Stomach (tissue), 8 donors: ENCODE measurements at regions not wholly inside any gene's neighbourhood (a gene's known extent, or its start where the extent isn't known, plus 50 kb on each side); places are given as distances from the start of the nearest gene placed in this dataset.

Source experiments
- DNase-seq, 2 donors: peaks; one replicate each; pipeline versions ENCODE4 v3.0.0 to v3.0.0-alpha.2; 2013 to 2019
- H3K27ac ChIP-seq, 5 donors: fragments of 200-600 bp in 4 of 5; sonication (generic) in 4 of 5; one replicate each; pipeline ENCODE4 v1.5.1; 2013 to 2019; ENCODE audit warnings: mild to moderate bottlenecking in 1 of 5, moderate library complexity in 1 of 5
- H3K27me3 ChIP-seq, 3 donors: fragments of 200-600 bp; sonication (generic); one replicate each; pipeline ENCODE4 v1.5.1; 2017 to 2019; ENCODE audit warnings: mixed run types in 1 of 3
- H3K36me3 ChIP-seq, 4 donors: fragments of 200-600 bp; sonication (generic); 1 replicate in 3 of 4; 2 replicates in 1 of 4; pipeline ENCODE4 v1.5.1; 2016 to 2019
- H3K4me1 ChIP-seq, 4 donors: fragments of 200-600 bp; sonication (generic); one replicate each; pipeline ENCODE4 v1.5.1; 2016 to 2019
- H3K4me3 ChIP-seq, 4 donors: fragments of 200-600 bp; sonication (generic) in 3 of 4; one replicate each; pipeline ENCODE4 v1.5.1; 2016 to 2019; ENCODE audit warnings: mild to moderate bottlenecking in 1 of 4
- H3K9me3 ChIP-seq, 4 donors: fragments of 200-600 bp; sonication (generic); one replicate each; pipeline ENCODE4 v1.5.1; 2016 to 2019
- CTCF ChIP-seq, 7 experiments: fragments of 450-650 bp in 4 of 7; fragments of 200-600 bp in 3 of 7; sonication (generic) in 3 of 7; IDR thresholded peaks; one replicate each; pipeline ENCODE4 v1.5.1; 2016 to 2019; ENCODE audit warnings: antibody characterized with exemption in 7 of 7, control low read depth in 2 of 7, mild to moderate bottlenecking in 1 of 7
- EP300 ChIP-seq: sonication (generic); formaldehyde crosslinking; IDR thresholded peaks from one replicate; pipeline ENCODE4 v1.6.1; 2017; ENCODE audit warnings: antibody characterized with exemption
- POLR2A ChIP-seq, 4 donors: fragments of 450-650 bp; IDR thresholded peaks; one replicate each; pipeline ENCODE4 v1.6.1; 2016; ENCODE audit warnings: antibody characterized with exemption in 4 of 4, control low read depth in 2 of 4, mild to moderate bottlenecking in 1 of 4, moderate library complexity in 1 of 4
- POLR2AphosphoS5 ChIP-seq, 3 donors: sonication (generic); formaldehyde crosslinking; IDR thresholded peaks; one replicate each; pipeline ENCODE4 v1.6.1; 2016; ENCODE audit warnings: antibody characterized with exemption in 3 of 3
- WGBS, 5 donors: extraction: QIAGEN DNeasy Blood & Tissue Kit in 3 of 5; methylation state at CpG; one replicate each; pipeline versions ENCODE4 v1.1.5 to v1.1.7; 2013 to 2018; 5-methylcytosine and 5-hydroxymethylcytosine counted together
- intact Hi-C: fragments of 100-400 bp; cut with DNase I; formaldehyde crosslinking; loops from one replicate; pipeline ENCODE4 v1.15.1; 2023; ENCODE audit warnings: low total_unique reads
- donor health status: healthy with polysubstance abuse.
- donor health status: Bipolar disorder and iron deficiency.
- donor health status: healthy.

- intact Hi-C loops = no loop called here
- no peaks in the 10 kb centered on the region for H3K27me3 ChIP-seq
- H3K36me3 ChIP-seq = no peaks in the 10 kb centered on the region
- peaks cover 0 to under 1% (median 0%) of the 10 kb centered on the region in 4 donors for H3K4me1 ChIP-seq
- no peak for DNase-seq
- TF ChIP-seq POLR2A (IDR thresholded peaks at IDR 0.05) = no peak
- H3K4me3 ChIP-seq = no peak overlapping the region
- 56 to 81% (median 75%) methylated on average over 1 of the region's 1 CpG for WGBS, 5 donors
- no peaks in the 10 kb centered on the region for H3K9me3 ChIP-seq
- H3K27ac ChIP-seq = no peak overlapping the region
These were observed 930.1 kb upstream of the NR2F2 start for GRCh38 chr15:95400428-95400827.

- H3K9me3 ChIP-seq = no peaks in the 10 kb centered on the region
These were observed 928.9 kb upstream of the NR2F2 start for GRCh38 chr15:95401587-95401986.

GRCh38 chr15:95405447-95405846 lies 925.1 kb upstream of the NR2F2 start:
- H3K4me1 ChIP-seq = peaks cover 0 to 15% (median 0%) of the 10 kb centered on the region in 4 donors
- H3K4me3 ChIP-seq = no peak overlapping the region
- H3K27me3 ChIP-seq = no peaks in the 10 kb centered on the region
- H3K36me3 ChIP-seq = no peaks in the 10 kb centered on the region
- intact Hi-C loops = no loop called here
- WGBS, 5 donors = 72 to 89% (median 88%) methylated on average over 3 of the region's 3 CpGs
- no peaks in the 10 kb centered on the region for H3K9me3 ChIP-seq
- no peak for DNase-seq
- TF ChIP-seq EP300 (no peak), CTCF (IDR thresholded peaks at IDR 0.05) (no peak), POLR2AphosphoS5 (IDR thresholded peaks at IDR 0.05) (no peak), POLR2A (IDR thresholded peaks at IDR 0.05) (no peak)
- H3K27ac ChIP-seq = no peak overlapping the region

More at GRCh38 chr15:95401587-95401986, 928.9 kb upstream of the NR2F2 start:
- Histone ChIP-seq H3K27ac (no peak overlapping the region), H3K4me3 (no peak overlapping the region), H3K36me3 (no peaks in the 10 kb centered on the region), H3K27me3 (no peaks in the 10 kb centered on the region), H3K4me1 (peaks cover 0 to 4% (median 0%) of the 10 kb centered on the region in 4 donors)
- TF ChIP-seq POLR2A (IDR thresholded peaks at IDR 0.05) (no peak), EP300 (no peak)
- intact Hi-C loops = no loop called here
- DNase-seq = peak in 1 of 2 donors; percentile 34
- 44 to 68% (median 67%) methylated on average over 1 of the region's 1 CpG for WGBS, 5 donors

- no peaks in the 10 kb centered on the region for H3K27me3 ChIP-seq
- intact Hi-C loops = no loop called here
- no peak for DNase-seq
- no peak overlapping the region for H3K4me3 ChIP-seq
- H3K4me1 ChIP-seq = peaks cover 0 to 15% (median 0%) of the 10 kb centered on the region in 4 donors
- TF ChIP-seq EP300 (no peak), POLR2AphosphoS5 (IDR thresholded peaks at IDR 0.05) (no peak), POLR2A (IDR thresholded peaks at IDR 0.05) (no peak), CTCF (IDR thresholded peaks at IDR 0.05) (no peak)
- no peaks in the 10 kb centered on the region for H3K36me3 ChIP-seq
- H3K27ac ChIP-seq = no peak overlapping the region
- H3K9me3 ChIP-seq = no peaks in the 10 kb centered on the region
These were observed 923.0 kb upstream of the NR2F2 start for GRCh38 chr15:95407534-95407933.

GRCh38 chr15:95409211-95409610 lies 921.3 kb upstream of the NR2F2 start:
- Histone ChIP-seq H3K4me3 (no peak overlapping the region), H3K36me3 (no peaks in the 10 kb centered on the region), H3K27ac (no peak overlapping the region), H3K4me1 (peaks cover 0 to 15% (median 0%) of the 10 kb centered on the region in 4 donors), H3K9me3 (no peaks in the 10 kb centered on the region), H3K27me3 (no peaks in the 10 kb centered on the region)
- 10 to 32% (median 26%) methylated on average over 2 of the region's 2 CpGs for WGBS, 5 donors
- intact Hi-C loops = no loop called here
- no peak for DNase-seq
- no peak for TF ChIP-seq CTCF (IDR thresholded peaks at IDR 0.05)
- TF ChIP-seq POLR2A (IDR thresholded peaks at IDR 0.05) = no peak
- TF ChIP-seq POLR2AphosphoS5 (IDR thresholded peaks at IDR 0.05) = no peak
- TF ChIP-seq EP300 = no peak
